ENCODE measurements at regions not wholly inside any gene's neighbourhood (a gene's known extent, or its start where the extent isn't known, plus 50 kb on each side); places are given as distances from the start of the nearest gene placed in this dataset.
"Not testable (repeated sequence)": the region's sequence is repeated elsewhere in the genome, so short reads cannot be mapped to it uniquely, and the experiment has no call there.

GRCh38 chr14:38355473-38355872 lies 99.6 kb upstream of the CLEC14A start:
- TF ChIP-seq, protein P1, sequence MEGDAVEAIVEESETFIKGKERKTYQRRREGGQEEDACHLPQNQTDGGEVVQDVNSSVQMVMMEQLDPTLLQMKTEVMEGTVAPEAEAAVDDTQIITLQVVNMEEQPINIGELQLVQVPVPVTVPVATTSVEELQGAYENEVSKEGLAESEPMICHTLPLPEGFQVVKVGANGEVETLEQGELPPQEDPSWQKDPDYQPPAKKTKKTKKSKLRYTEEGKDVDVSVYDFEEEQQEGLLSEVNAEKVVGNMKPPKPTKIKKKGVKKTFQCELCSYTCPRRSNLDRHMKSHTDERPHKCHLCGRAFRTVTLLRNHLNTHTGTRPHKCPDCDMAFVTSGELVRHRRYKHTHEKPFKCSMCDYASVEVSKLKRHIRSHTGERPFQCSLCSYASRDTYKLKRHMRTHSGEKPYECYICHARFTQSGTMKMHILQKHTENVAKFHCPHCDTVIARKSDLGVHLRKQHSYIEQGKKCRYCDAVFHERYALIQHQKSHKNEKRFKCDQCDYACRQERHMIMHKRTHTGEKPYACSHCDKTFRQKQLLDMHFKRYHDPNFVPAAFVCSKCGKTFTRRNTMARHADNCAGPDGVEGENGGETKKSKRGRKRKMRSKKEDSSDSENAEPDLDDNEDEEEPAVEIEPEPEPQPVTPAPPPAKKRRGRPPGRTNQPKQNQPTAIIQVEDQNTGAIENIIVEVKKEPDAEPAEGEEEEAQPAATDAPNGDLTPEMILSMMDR (conservative IDR thresholded peaks at IDR 0.05): not testable (repeated sequence)
- TF ChIP-seq EZH2 (IDR thresholded peaks at IDR 0.05; ENCODE audit: low read depth): not testable (repeated sequence)
